ENCODE measurements at regions not wholly inside any gene's neighbourhood (a gene's known extent, or its start where the extent isn't known, plus 50 kb on each side); places are given as distances from the start of the nearest gene placed in this dataset.
A peak's percentile ranks its signal among the peaks of the same experiment; 100 is the strongest.

DNA sequence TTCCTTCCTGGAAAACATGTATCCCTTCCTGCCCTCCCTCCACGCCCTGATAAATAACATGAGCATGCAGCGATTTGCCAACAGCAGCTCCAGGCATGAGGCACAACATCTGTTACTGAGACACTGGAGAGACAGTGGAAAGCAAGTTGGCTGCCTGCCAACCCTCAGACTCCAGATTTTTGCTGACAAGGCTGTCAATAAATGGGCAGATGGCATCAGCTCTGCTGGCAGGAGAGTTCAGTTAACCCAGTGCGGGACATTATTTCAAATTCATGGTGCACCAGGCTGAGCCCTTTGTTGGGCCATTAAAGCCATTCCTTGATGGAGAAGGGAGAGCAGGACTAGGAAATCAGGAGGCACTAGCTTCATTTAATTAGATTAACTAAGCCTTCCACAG is 293.3 kb downstream of the MEX3B start:
- TF ChIP-seq, protein P1, sequence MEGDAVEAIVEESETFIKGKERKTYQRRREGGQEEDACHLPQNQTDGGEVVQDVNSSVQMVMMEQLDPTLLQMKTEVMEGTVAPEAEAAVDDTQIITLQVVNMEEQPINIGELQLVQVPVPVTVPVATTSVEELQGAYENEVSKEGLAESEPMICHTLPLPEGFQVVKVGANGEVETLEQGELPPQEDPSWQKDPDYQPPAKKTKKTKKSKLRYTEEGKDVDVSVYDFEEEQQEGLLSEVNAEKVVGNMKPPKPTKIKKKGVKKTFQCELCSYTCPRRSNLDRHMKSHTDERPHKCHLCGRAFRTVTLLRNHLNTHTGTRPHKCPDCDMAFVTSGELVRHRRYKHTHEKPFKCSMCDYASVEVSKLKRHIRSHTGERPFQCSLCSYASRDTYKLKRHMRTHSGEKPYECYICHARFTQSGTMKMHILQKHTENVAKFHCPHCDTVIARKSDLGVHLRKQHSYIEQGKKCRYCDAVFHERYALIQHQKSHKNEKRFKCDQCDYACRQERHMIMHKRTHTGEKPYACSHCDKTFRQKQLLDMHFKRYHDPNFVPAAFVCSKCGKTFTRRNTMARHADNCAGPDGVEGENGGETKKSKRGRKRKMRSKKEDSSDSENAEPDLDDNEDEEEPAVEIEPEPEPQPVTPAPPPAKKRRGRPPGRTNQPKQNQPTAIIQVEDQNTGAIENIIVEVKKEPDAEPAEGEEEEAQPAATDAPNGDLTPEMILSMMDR (conservative IDR thresholded peaks at IDR 0.05): no peak
- peak overlapping the region; percentile 38 for H3K27ac ChIP-seq

DNA sequence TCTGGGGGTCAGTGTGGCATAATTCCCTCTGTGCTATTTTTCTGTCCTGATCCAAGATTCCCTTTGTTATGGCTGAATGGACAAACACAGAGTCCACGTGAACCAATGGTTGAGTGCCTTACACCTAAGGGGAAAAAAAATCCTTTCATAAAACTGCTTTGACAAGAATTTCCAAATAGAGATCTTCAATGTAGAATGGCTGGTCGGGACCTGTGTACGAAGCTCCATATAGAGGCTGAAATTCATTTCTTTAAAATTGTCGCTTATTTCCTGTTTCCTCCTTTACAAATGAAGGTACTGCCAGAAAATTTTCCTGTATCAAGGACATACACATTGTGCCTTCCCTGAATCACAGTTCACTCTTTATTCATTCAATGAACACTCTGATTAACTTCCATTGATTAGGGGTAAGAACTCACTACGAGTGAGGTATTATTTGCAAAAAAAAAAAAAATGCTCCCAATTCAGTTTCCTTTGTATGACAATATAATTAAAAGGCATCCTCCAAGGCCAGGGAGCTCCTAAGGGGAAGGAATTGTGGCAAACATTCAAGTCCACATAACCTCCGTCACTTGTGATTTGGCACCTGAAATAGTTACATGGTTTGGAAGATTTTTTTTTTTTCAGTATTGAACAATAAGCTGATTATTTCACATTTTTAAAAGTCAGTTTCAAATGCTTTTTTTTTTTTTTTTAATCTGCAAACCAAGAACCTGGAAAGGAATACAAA is 293.8 kb downstream of the MEX3B start:
- peak overlapping the region; percentile 38 for H3K27ac ChIP-seq
- TF ChIP-seq, protein P1 (conservative IDR thresholded peaks at IDR 0.05): no peak

DNA sequence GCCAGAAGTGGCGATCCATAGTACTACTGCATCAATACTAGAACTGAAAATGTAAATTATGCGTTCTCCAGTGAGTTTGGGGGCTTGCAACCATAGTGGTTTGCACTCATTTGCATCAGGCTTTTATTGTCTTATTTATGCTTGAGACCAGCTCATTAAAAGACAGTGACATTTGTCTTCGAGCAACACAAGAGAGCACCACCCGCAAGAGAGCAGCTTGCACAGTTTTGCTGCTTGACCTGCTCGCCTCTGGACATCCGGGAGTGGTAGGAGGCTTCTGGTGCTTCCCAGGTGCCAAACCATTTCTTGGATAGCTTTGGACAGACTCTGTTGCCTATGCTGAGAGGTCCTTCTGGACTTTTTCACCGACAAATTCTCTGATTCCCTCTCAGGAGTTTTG is 294.6 kb downstream of the MEX3B start:
- TF ChIP-seq, protein P1 (conservative IDR thresholded peaks at IDR 0.05): no peak
- peak overlapping the region; percentile 38; the same call in 1 of the 2 replicates for H3K27ac ChIP-seq

GRCh38 chr15:81749716-81750375 is 296.0 kb downstream of the MEX3B start:
- TF ChIP-seq, protein P1 (conservative IDR thresholded peaks at IDR 0.05): no peak
- no peak overlapping the region for H3K27ac ChIP-seq

DNA sequence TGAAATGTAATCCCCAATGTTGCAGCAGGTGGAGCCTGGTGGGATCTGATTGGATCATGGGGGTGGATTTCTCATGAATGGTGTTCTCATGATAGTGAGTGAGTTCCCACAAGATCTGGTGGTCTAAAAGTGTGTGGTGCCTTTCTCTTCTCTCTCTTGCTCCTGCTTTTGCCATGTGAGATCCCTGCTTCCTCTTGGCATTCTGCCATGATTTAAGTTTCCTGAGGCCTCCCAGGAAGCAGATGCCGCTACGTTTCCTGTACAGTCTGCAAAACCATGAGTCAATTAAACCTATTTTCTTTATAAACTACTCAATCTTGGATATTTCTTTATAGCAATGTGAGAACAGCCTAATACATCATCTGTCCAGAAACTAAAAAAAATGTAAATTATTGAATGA is 298.3 kb downstream of the MEX3B start:
- TF ChIP-seq, protein P1 (conservative IDR thresholded peaks at IDR 0.05): no peak
- H3K27ac ChIP-seq: no peak overlapping the region

GRCh38 chr15:81747026-81747425 is 298.8 kb downstream of the MEX3B start:
- H3K27ac ChIP-seq: no peak overlapping the region
- TF ChIP-seq, protein P1 (conservative IDR thresholded peaks at IDR 0.05): no peak

GRCh38 chr15:81744364-81744763 is 301.5 kb downstream of the MEX3B start:
- TF ChIP-seq, protein P1 (conservative IDR thresholded peaks at IDR 0.05): no peak

More at GRCh38 chr15:81744364-81744763, 301.5 kb downstream of the MEX3B start:
- H3K27ac ChIP-seq: no peak overlapping the region
